CD14-positive monocyte (primary cell): ENCODE measurements at regions not wholly inside any gene's neighbourhood (a gene's known extent, or its start where the extent isn't known, plus 50 kb on each side); places are given as distances from the start of the nearest gene placed in this dataset.

Experiments
- DNase-seq, 3 donors: peaks; one replicate each; pipeline ENCODE4 v3.0.0-alpha.2; 2011 to 2022
- H2AFZ ChIP-seq: 2 replicates; pipeline ENCODE4 v1.6.0; 2012; ENCODE audit warnings: mild to moderate bottlenecking, low read depth, low read length, inconsistent platforms; ENCODE audit not compliant: insufficient read depth, poor library complexity, severe bottlenecking
- H3K27ac ChIP-seq, 2 donors: 1 replicate in 1 of 2; 2 replicates in 1 of 2; pipeline ENCODE4 v1.5.1; 2012 to 2013; ENCODE audit warnings: low read length in 2 of 2, control low read depth in 1 of 2, inconsistent platforms in 1 of 2, low read depth in 1 of 2, mild to moderate bottlenecking in 1 of 2
- H3K27me3 ChIP-seq, 2 donors: one replicate each; pipeline versions ENCODE4 v1.6.0 to v1.6.1; 2011 to 2013; ENCODE audit warnings: low read length in 2 of 2; ENCODE audit not compliant: control insufficient read depth in 2 of 2, insufficient read depth in 2 of 2
- H3K36me3 ChIP-seq, 2 donors: replicated peaks in 1 of 2; 1 replicate in 1 of 2; 2 replicates in 1 of 2; pipeline versions ENCODE4 v1.5.1 to v1.6.1; 2012 to 2013; ENCODE audit warnings: low read length in 2 of 2, control low read depth in 1 of 2, inconsistent platforms in 1 of 2, mild to moderate bottlenecking in 1 of 2; ENCODE audit not compliant: insufficient read depth in 2 of 2, control insufficient read depth in 1 of 2
- H3K4me1 ChIP-seq, 2 donors: 1 replicate in 1 of 2; 2 replicates in 1 of 2; pipeline versions ENCODE4 v1.5.1 to v1.6.1; 2012 to 2013; ENCODE audit warnings: low read length in 2 of 2, control low read depth in 1 of 2, inconsistent platforms in 1 of 2, mild to moderate bottlenecking in 1 of 2, moderate library complexity in 1 of 2; ENCODE audit not compliant: insufficient read depth in 2 of 2, control insufficient read depth in 1 of 2
- H3K4me2 ChIP-seq: replicated peaks from 2 replicates; pipeline ENCODE3; 2012; ENCODE audit warnings: low read length, moderate library complexity, mild to moderate bottlenecking; ENCODE audit not compliant: poor library complexity, severe bottlenecking; ENCODE audit errors: extremely low read depth
- H3K4me3 ChIP-seq, 3 experiments: fragments of 200-600 bp in 1 of 3; sonication (generic) in 1 of 3; replicated peaks in 1 of 3; 1 replicate in 2 of 3; 2 replicates in 1 of 3; pipeline ENCODE4 v1.5.1; 2011 to 2013; ENCODE audit warnings: low read length in 3 of 3, mild to moderate bottlenecking in 3 of 3, control low read depth in 2 of 3, low read depth in 2 of 3, inconsistent platforms in 1 of 3, moderate library complexity in 1 of 3
- H3K79me2 ChIP-seq: 2 replicates; pipeline ENCODE4 v1.6.0; 2012; ENCODE audit warnings: mild to moderate bottlenecking, control low read depth, inconsistent platforms, low read length, moderate library complexity; ENCODE audit not compliant: insufficient read depth
- H3K9ac ChIP-seq: 2 replicates; pipeline ENCODE4 v1.6.0; 2017; ENCODE audit warnings: low read length, mild to moderate bottlenecking; ENCODE audit not compliant: insufficient read depth, poor library complexity, severe bottlenecking
- H3K9me3 ChIP-seq, 2 donors: replicated peaks in 1 of 2; 1 replicate in 1 of 2; 2 replicates in 1 of 2; pipeline versions ENCODE4 v1.5.1 to v1.6.1; 2012 to 2013; ENCODE audit warnings: low read length in 2 of 2, control low read depth in 1 of 2; ENCODE audit not compliant: control insufficient read depth in 1 of 2, insufficient read depth in 1 of 2
- H4K20me1 ChIP-seq: 2 replicates; pipeline ENCODE4 v1.6.0; 2012; ENCODE audit warnings: mild to moderate bottlenecking, low read length, control low read depth, moderate library complexity; ENCODE audit not compliant: insufficient read depth
- H3K27ac Mint-ChIP-seq, 7 donors: one replicate each; pipeline ENCODE4 v1.8.0; 2020; ENCODE audit warnings: mild to moderate bottlenecking in 7 of 7, mixed read lengths in 7 of 7, moderate library complexity in 6 of 7, inconsistent platforms in 2 of 7
- H3K27me3 Mint-ChIP-seq, 3 donors: one replicate each; pipeline ENCODE4 v1.8.0; 2021 to 2022; ENCODE audit warnings: low read depth in 3 of 3, mild to moderate bottlenecking in 3 of 3, mixed read lengths in 3 of 3, moderate library complexity in 3 of 3, inconsistent platforms in 1 of 3
- H3K36me3 Mint-ChIP-seq, 2 donors: one replicate each; pipeline ENCODE4 v1.8.0; 2020; ENCODE audit warnings: mixed read lengths in 2 of 2, inconsistent platforms in 1 of 2, mild to moderate bottlenecking in 1 of 2
- H3K4me1 Mint-ChIP-seq: one replicate; pipeline ENCODE4 v1.8.0; 2020; ENCODE audit warnings: mild to moderate bottlenecking, mixed read lengths
- H3K4me3 Mint-ChIP-seq, 2 donors: one replicate each; pipeline ENCODE4 v1.8.0; 2020; ENCODE audit warnings: mild to moderate bottlenecking in 2 of 2, mixed read lengths in 2 of 2, moderate library complexity in 1 of 2
- H3K9me3 Mint-ChIP-seq, 7 donors: one replicate each; pipeline ENCODE4 v1.8.0; 2020 to 2022; ENCODE audit warnings: mixed read lengths in 7 of 7, mild to moderate bottlenecking in 6 of 7, moderate library complexity in 6 of 7, inconsistent platforms in 2 of 7
- WGBS: methylation state at CpG from one replicate; pipeline ENCODE4 v1.1.5; 2013; ENCODE audit warnings: missing lambda C conversion rate; ENCODE audit not compliant: insufficient coverage; 5-methylcytosine and 5-hydroxymethylcytosine counted together
- intact Hi-C, 2 donors: fragments of 100-400 bp; cut with micrococcal nuclease; formaldehyde crosslinking; loops; one replicate each; pipeline versions ENCODE4 v1.15.0 to v1.15.1; 2023
- TF ChIP-seq, protein P1 (sequence below): fragments of 200-600 bp; IDR thresholded peaks from one replicate; pipeline ENCODE4 v1.8.0; 2022; ENCODE audit warnings: antibody characterized with exemption, mild to moderate bottlenecking

DNA sequence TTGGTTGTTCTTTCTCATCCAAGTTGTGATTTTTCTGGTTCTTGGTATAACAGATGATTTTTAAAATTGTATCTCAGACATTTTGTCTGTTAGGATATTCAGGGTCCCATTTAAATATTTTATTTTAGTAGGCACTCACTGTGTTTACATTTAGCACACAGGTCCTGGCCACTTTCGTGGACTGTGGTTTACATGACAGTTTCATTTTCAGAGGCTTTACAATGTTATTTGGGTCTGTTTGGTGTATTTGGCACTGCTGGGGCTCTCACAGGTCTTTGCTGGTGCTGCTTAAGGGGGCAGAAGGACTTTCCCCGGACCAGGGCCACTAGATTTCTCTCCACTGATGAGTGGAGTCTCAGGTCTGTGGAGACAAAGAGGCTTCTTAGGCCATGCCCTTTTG is 75.5 kb upstream of the TGM3 start:
- H3K27me3 ChIP-seq, result no peaks in the 10 kb centered on the region
- H3K4me1 ChIP-seq, result peaks cover 32 to 50% of the 10 kb centered on the region in 2 donors
- TF ChIP-seq, protein P1, sequence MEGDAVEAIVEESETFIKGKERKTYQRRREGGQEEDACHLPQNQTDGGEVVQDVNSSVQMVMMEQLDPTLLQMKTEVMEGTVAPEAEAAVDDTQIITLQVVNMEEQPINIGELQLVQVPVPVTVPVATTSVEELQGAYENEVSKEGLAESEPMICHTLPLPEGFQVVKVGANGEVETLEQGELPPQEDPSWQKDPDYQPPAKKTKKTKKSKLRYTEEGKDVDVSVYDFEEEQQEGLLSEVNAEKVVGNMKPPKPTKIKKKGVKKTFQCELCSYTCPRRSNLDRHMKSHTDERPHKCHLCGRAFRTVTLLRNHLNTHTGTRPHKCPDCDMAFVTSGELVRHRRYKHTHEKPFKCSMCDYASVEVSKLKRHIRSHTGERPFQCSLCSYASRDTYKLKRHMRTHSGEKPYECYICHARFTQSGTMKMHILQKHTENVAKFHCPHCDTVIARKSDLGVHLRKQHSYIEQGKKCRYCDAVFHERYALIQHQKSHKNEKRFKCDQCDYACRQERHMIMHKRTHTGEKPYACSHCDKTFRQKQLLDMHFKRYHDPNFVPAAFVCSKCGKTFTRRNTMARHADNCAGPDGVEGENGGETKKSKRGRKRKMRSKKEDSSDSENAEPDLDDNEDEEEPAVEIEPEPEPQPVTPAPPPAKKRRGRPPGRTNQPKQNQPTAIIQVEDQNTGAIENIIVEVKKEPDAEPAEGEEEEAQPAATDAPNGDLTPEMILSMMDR, result no peak
- peaks cover 6 to 13% of the 10 kb centered on the region in 2 donors for H3K9me3 ChIP-seq
- no peaks in the 10 kb centered on the region for H3K79me2 ChIP-seq
- no CpG with 5 or more reads among the region's 2 CpGs for WGBS
- H3K4me3 ChIP-seq, result no peak overlapping the region
- H3K4me1 Mint-ChIP-seq, result peaks cover 43% of the 10 kb centered on the region
- intact Hi-C loops, result no loop called here
- no peak for DNase-seq
- H3K4me2 ChIP-seq, result no peak overlapping the region
- peaks cover 7 to 21% (median 14%) of the 10 kb centered on the region in 7 donors for H3K9me3 Mint-ChIP-seq
- no peak overlapping the region for H3K27ac ChIP-seq
- H3K36me3 Mint-ChIP-seq, result peaks cover 12% of the 10 kb centered on the region in 2 donors
- H3K27ac Mint-ChIP-seq, result peak overlapping the region in 1 of 7 donors; percentile 77
- H2AFZ ChIP-seq, result no peak overlapping the region
- no peak overlapping the region for H3K4me3 Mint-ChIP-seq
- H3K27me3 Mint-ChIP-seq, result peaks cover 0 to 5% (median 4%) of the 10 kb centered on the region in 3 donors
- no peak overlapping the region for H3K9ac ChIP-seq
- no peaks in the 10 kb centered on the region for H4K20me1 ChIP-seq
- H3K36me3 ChIP-seq, result peaks cover 0 to 4% of the 10 kb centered on the region in 2 donors

DNA sequence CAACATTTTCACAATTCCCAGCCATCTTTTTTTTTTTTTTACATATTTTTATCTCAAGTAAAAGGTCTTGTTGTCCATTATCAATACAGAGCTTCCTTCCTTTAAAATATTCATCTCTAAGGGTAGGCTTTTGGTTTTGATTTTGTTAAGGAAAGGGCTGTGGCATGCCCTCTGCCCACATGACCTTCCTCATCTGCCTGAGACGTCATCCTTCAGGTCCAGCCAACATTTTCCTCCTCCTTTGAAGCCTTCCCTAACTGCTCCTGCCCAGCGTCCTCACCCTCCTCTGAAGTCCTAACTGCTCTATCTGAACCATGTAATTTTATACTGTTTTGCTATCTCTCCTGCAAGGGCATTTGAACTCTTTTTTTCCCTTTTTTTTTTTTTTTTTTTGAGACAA is 73.9 kb upstream of the TGM3 start:
- peaks cover 7 to 21% (median 14%) of the 10 kb centered on the region in 7 donors for H3K9me3 Mint-ChIP-seq
- Histone ChIP-seq H3K4me2 (no peak overlapping the region), H3K9ac (no peak overlapping the region), H3K27ac (peak overlapping the region in 1 of 2 donors; percentile 28), H4K20me1 (no peaks in the 10 kb centered on the region), H3K4me1 (peaks cover 20 to 33% of the 10 kb centered on the region in 2 donors), H3K4me3 (no peak overlapping the region), H3K27me3 (no peaks in the 10 kb centered on the region), H3K36me3 (peaks cover 0 to 4% of the 10 kb centered on the region in 2 donors), H2AFZ (no peak overlapping the region), H3K9me3 (peaks cover 6 to 13% of the 10 kb centered on the region in 2 donors), H3K79me2 (no peaks in the 10 kb centered on the region)
- peaks cover 12% of the 10 kb centered on the region in 2 donors for H3K36me3 Mint-ChIP-seq
- H3K4me3 Mint-ChIP-seq, result no peak overlapping the region
- H3K27me3 Mint-ChIP-seq, result peaks cover 0 to 4% (median 3%) of the 10 kb centered on the region in 3 donors
- peaks cover 33% of the 10 kb centered on the region for H3K4me1 Mint-ChIP-seq
- TF ChIP-seq, protein P1, result no peak
- DNase-seq, result peak in 2 of 3 donors; percentile 21 to 48
- peak overlapping the region in 6 of 7 donors; percentile 67 to 91 (median 76) for H3K27ac Mint-ChIP-seq
- WGBS, result 63% methylated on average over 2 of the region's 2 CpGs
- intact Hi-C loops, result no loop called here
